Large intestine (tissue), 3 donors: ENCODE measurements at regions not wholly inside any gene's neighbourhood (a gene's known extent, or its start where the extent isn't known, plus 50 kb on each side); places are given as distances from the start of the nearest gene placed in this dataset.

Experiments
- DNase-seq, 2 donors: peaks; one replicate each; pipeline versions ENCODE4 v3.0.0 to v3.0.0-alpha.2; 2013
- H3K27ac ChIP-seq: one replicate; pipeline ENCODE4 v1.5.1; 2013; ENCODE audit warnings: low read length
- H3K27me3 ChIP-seq: 2 replicates; pipeline ENCODE4 v1.6.1; 2013; ENCODE audit warnings: low read length; ENCODE audit not compliant: control insufficient read depth, insufficient read depth
- H3K36me3 ChIP-seq: 2 replicates; pipeline ENCODE4 v1.6.1; 2013; ENCODE audit warnings: low read length; ENCODE audit not compliant: control insufficient read depth, insufficient read depth
- H3K4me1 ChIP-seq: one replicate; pipeline ENCODE4 v1.6.1; 2013; ENCODE audit warnings: low read length; ENCODE audit not compliant: control insufficient read depth, insufficient read depth
- H3K4me3 ChIP-seq: one replicate; pipeline ENCODE4 v1.5.1; 2013; ENCODE audit warnings: low read length
- H3K9me3 ChIP-seq: one replicate; pipeline ENCODE4 v1.6.1; 2013; ENCODE audit warnings: mild to moderate bottlenecking, low read depth, low read length, moderate library complexity; ENCODE audit not compliant: control insufficient read depth
- WGBS: methylation state at CpG from one replicate; pipeline ENCODE4 v1.1.5; 2013; ENCODE audit warnings: low lambda C conversion rate; ENCODE audit not compliant: insufficient coverage; 5-methylcytosine and 5-hydroxymethylcytosine counted together

- no peak overlapping the region for H3K27ac ChIP-seq
- no peak for DNase-seq
- no peaks in the 10 kb centered on the region for H3K4me1 ChIP-seq
- WGBS: no CpG with 5 or more reads among the region's 1 CpG
- no peak overlapping the region for H3K4me3 ChIP-seq
- H3K9me3 ChIP-seq: no peaks in the 10 kb centered on the region
- H3K27me3 ChIP-seq: no peaks in the 10 kb centered on the region
- no peaks in the 10 kb centered on the region for H3K36me3 ChIP-seq
These were observed 712.7 kb upstream of the FAM98A start for GRCh38 chr2:34311816-34312215.

- DNase-seq: no peak
- H3K4me1 ChIP-seq: no peaks in the 10 kb centered on the region
- H3K36me3 ChIP-seq: no peaks in the 10 kb centered on the region
- no peak overlapping the region for H3K27ac ChIP-seq
- no peaks in the 10 kb centered on the region for H3K9me3 ChIP-seq
- 100% methylated on average over 1 of the region's 2 CpGs for WGBS
- H3K27me3 ChIP-seq: no peaks in the 10 kb centered on the region
- H3K4me3 ChIP-seq: no peak overlapping the region
These were observed 709.0 kb upstream of the FAM98A start for GRCh38 chr2:34308140-34308539.

GRCh38 chr2:34307636-34308035 lies 708.5 kb upstream of the FAM98A start:
- H3K36me3 ChIP-seq: no peaks in the 10 kb centered on the region
- no peak overlapping the region for H3K4me3 ChIP-seq
- DNase-seq: no peak
- no peaks in the 10 kb centered on the region for H3K4me1 ChIP-seq
- H3K27me3 ChIP-seq: no peaks in the 10 kb centered on the region
- H3K9me3 ChIP-seq: no peaks in the 10 kb centered on the region
- H3K27ac ChIP-seq: no peak overlapping the region
- WGBS: 88% methylated on average over 4 of the region's 4 CpGs

DNA sequence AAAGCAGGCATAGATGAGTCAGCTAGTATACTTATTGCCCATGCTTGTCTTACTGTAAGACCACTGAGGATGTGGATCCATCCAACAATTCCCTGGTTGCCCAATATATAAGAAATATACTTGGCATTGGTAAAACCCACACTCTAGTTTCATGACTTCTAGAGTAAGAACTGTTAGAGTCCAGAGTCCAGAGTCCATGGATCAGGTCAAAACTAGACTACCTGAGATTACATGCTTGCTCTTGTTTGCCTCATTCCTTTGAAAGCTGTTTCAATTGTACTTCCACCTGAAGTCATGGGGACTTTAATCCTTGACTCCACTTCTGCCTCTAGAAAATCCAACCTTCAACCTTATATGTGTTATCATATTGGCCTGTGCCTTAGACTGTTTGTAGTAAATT lies 707.6 kb upstream of the FAM98A start:
- H3K9me3 ChIP-seq: no peaks in the 10 kb centered on the region
- no peaks in the 10 kb centered on the region for H3K4me1 ChIP-seq
- H3K36me3 ChIP-seq: no peaks in the 10 kb centered on the region
- peak in 1 of 2 donors; percentile 19 for DNase-seq
- no peak overlapping the region for H3K4me3 ChIP-seq
- no peak overlapping the region for H3K27ac ChIP-seq
- no peaks in the 10 kb centered on the region for H3K27me3 ChIP-seq

DNA sequence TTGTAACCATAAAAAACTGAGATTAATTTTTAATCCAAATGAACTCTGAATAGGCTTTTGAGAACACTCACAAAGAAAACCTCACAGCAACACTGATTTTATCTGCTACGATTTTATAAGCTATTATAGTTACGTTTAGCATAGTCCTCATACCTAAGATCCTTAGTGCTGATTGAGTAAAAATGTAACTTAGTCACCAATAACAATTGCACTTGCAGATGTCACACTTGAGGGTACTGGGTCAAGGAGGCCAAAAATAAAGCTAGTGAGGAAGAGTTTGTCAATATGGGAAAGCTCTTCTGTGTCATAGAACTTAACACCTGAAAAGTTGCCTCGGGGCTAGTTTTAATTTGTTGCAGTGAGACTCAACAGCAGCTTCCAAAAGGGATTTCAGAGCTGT lies 706.5 kb upstream of the FAM98A start:
- Histone ChIP-seq H3K27ac (no peak overlapping the region), H3K4me1 (no peaks in the 10 kb centered on the region), H3K4me3 (no peak overlapping the region), H3K36me3 (no peaks in the 10 kb centered on the region), H3K27me3 (no peaks in the 10 kb centered on the region), H3K9me3 (no peaks in the 10 kb centered on the region)
- no peak for DNase-seq
- WGBS: no CpG with 5 or more reads among the region's 3 CpGs

- WGBS: 86% methylated on average over 1 of the region's 4 CpGs
These were observed 695.9 kb upstream of the FAM98A start for GRCh38 chr2:34294961-34295360.

GRCh38 chr2:34291076-34291475 lies 692.0 kb upstream of the FAM98A start:
- H3K4me3 ChIP-seq: no peak overlapping the region
- H3K27me3 ChIP-seq: no peaks in the 10 kb centered on the region
- no peaks in the 10 kb centered on the region for H3K36me3 ChIP-seq
- H3K4me1 ChIP-seq: no peaks in the 10 kb centered on the region
- DNase-seq: no peak
- no peak overlapping the region for H3K27ac ChIP-seq
- no peaks in the 10 kb centered on the region for H3K9me3 ChIP-seq
- no CpG with 5 or more reads among the region's 1 CpG for WGBS

More at GRCh38 chr2:34294961-34295360, 695.9 kb upstream of the FAM98A start:
- DNase-seq: no peak
- H3K27ac ChIP-seq: no peak overlapping the region
- no peaks in the 10 kb centered on the region for H3K9me3 ChIP-seq
- no peaks in the 10 kb centered on the region for H3K27me3 ChIP-seq
- no peaks in the 10 kb centered on the region for H3K4me1 ChIP-seq
- H3K4me3 ChIP-seq: no peak overlapping the region
- no peaks in the 10 kb centered on the region for H3K36me3 ChIP-seq

GRCh38 chr2:34288016-34288415 lies 688.9 kb upstream of the FAM98A start:
- Histone ChIP-seq H3K27me3 (no peaks in the 10 kb centered on the region), H3K4me1 (no peaks in the 10 kb centered on the region), H3K27ac (no peak overlapping the region), H3K9me3 (no peaks in the 10 kb centered on the region), H3K36me3 (no peaks in the 10 kb centered on the region), H3K4me3 (no peak overlapping the region)
- no peak for DNase-seq

DNA sequence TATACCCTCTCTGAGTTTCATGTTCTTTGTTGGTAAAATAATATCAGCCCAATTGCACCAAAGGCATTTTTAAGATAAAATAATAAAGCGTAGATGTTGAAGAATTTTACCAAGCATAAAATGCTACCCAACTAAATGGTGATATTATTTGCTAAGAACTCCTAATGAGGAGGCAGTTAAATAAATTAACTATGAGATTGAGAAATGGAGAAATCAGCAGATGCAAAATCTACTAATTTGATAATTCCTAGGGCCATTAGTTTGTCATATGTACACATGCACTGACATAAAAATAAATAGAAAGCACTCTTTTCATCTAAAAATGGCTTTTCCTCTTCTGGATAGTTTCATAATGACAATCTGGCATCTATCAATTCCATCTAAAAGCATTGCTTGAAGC lies 681.5 kb upstream of the FAM98A start:
- no peak overlapping the region for H3K4me3 ChIP-seq
- 100% methylated on average over 1 of the region's 1 CpG for WGBS

DNA sequence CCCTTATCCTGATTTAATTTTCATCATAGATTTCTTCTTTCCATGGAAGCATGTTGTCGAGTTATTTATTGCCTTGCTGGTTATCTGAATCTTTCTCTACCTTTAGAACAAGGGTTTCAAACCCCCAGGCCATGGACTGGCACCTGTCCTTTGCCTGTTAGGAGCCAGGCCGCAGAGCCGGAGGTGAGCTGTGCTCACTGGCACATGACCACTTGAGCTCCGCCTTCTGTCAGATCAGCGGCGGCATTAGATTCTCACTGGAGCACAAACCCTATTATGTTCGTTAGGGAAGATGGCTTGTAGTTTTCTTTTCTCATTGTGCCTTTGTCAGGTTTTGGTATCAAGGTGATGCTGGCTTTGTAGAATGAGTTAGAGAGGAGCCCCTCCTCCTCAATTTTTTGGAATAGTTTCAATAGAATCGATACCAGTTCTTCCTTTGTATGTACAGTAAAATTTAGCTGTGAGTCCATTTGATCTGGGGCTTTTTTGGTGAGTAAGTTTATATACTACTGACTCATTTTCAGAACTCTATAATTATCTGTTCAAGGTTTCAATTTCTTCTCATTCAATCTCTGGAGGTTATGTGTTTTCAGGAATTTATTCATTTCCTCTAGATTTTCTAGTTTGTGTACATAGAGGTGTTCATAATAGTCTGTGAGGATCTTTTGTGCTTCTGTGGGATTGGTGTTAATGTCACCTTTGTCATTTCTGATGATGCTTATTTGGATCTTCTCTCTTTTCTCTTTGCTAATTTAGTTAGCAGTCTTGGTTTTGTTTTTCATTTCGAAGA lies 668.0 kb upstream of the FAM98A start:
- no peaks in the 10 kb centered on the region for H3K9me3 ChIP-seq
- H3K27ac ChIP-seq: no peak overlapping the region
- H3K4me1 ChIP-seq: no peaks in the 10 kb centered on the region
- H3K4me3 ChIP-seq: no peak overlapping the region
- 90% methylated on average over 1 of the region's 9 CpGs for WGBS
- H3K36me3 ChIP-seq: no peaks in the 10 kb centered on the region
- no peaks in the 10 kb centered on the region for H3K27me3 ChIP-seq
- DNase-seq: no peak

More for the DNA sequence above, 681.5 kb upstream of the FAM98A start:
- H3K27ac ChIP-seq: no peak overlapping the region
- no peaks in the 10 kb centered on the region for H3K36me3 ChIP-seq
- no peaks in the 10 kb centered on the region for H3K4me1 ChIP-seq
- no peaks in the 10 kb centered on the region for H3K9me3 ChIP-seq
- no peak for DNase-seq
- H3K27me3 ChIP-seq: no peaks in the 10 kb centered on the region

GRCh38 chr2:34261701-34262100 lies 662.6 kb upstream of the FAM98A start:
- Histone ChIP-seq H3K4me1 (no peaks in the 10 kb centered on the region), H3K36me3 (no peaks in the 10 kb centered on the region), H3K27me3 (no peaks in the 10 kb centered on the region), H3K4me3 (no peak overlapping the region), H3K9me3 (no peaks in the 10 kb centered on the region), H3K27ac (no peak overlapping the region)
- 80% methylated on average over 1 of the region's 6 CpGs for WGBS
- no peak for DNase-seq
